AG09319 (cell line): ENCODE measurements at regions not wholly inside any gene's neighbourhood (a gene's known extent, or its start where the extent isn't known, plus 50 kb on each side); places are given as distances from the start of the nearest gene placed in this dataset.
"Not testable (repeated sequence)": the region's sequence is repeated elsewhere in the genome, so short reads cannot be mapped to it uniquely, and the experiment has no call there.

Experiments
- DNase-seq: peaks from one replicate; pipeline ENCODE4 v3.0.0-alpha.2; 2010; ENCODE audit warnings: low read depth; ENCODE audit errors: extremely low read depth
- TF ChIP-seq, protein P1 (sequence below): IDR thresholded peaks from 2 replicates; pipeline ENCODE4 v1.5.1; 2011; ENCODE audit warnings: low read depth, mild to moderate bottlenecking, inconsistent platforms, low read length, moderate library complexity

- DNase-seq: no peak
- TF ChIP-seq, protein P1, sequence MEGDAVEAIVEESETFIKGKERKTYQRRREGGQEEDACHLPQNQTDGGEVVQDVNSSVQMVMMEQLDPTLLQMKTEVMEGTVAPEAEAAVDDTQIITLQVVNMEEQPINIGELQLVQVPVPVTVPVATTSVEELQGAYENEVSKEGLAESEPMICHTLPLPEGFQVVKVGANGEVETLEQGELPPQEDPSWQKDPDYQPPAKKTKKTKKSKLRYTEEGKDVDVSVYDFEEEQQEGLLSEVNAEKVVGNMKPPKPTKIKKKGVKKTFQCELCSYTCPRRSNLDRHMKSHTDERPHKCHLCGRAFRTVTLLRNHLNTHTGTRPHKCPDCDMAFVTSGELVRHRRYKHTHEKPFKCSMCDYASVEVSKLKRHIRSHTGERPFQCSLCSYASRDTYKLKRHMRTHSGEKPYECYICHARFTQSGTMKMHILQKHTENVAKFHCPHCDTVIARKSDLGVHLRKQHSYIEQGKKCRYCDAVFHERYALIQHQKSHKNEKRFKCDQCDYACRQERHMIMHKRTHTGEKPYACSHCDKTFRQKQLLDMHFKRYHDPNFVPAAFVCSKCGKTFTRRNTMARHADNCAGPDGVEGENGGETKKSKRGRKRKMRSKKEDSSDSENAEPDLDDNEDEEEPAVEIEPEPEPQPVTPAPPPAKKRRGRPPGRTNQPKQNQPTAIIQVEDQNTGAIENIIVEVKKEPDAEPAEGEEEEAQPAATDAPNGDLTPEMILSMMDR: no peak
These were observed 197.6 kb upstream of the FOXK1 start for GRCh38 chr7:4484545-4484944.

GRCh38 chr7:4486907-4487306 is 195.2 kb upstream of the FOXK1 start:
- TF ChIP-seq, protein P1: no peak

DNA sequence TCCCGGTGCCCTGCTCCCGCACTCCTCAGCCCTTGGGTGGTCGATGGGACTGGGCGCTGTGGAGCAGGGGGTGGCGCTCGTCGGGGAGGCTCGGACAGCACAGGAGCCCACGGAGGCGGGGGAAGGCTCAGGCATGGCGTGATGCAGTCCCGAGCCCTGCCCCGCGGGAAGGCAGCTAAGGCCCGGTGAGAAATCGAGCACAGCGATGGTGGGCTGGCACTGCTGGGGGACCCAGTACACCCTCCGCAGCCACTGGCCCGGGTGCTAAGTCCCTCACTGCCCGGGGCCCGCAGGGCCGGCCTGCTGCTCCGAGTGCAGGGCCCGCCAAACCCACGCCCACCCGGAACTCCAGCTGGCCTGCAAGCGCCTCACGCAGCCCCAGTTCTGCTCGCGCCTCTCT is 185.2 kb upstream of the FOXK1 start:
- DNase-seq: not testable (repeated sequence)

More at GRCh38 chr7:4486907-4487306, 195.2 kb upstream of the FOXK1 start:
- no peak for DNase-seq

GRCh38 chr7:4500812-4501211 is 181.3 kb upstream of the FOXK1 start:
- TF ChIP-seq, protein P1: no peak
- DNase-seq: no peak

GRCh38 chr7:4507886-4508285 is 174.2 kb upstream of the FOXK1 start:
- DNase-seq: not testable (repeated sequence)

- TF ChIP-seq, protein P1: no peak
- DNase-seq: no peak
These were observed 168.6 kb upstream of the FOXK1 start for GRCh38 chr7:4513450-4513849.

DNA sequence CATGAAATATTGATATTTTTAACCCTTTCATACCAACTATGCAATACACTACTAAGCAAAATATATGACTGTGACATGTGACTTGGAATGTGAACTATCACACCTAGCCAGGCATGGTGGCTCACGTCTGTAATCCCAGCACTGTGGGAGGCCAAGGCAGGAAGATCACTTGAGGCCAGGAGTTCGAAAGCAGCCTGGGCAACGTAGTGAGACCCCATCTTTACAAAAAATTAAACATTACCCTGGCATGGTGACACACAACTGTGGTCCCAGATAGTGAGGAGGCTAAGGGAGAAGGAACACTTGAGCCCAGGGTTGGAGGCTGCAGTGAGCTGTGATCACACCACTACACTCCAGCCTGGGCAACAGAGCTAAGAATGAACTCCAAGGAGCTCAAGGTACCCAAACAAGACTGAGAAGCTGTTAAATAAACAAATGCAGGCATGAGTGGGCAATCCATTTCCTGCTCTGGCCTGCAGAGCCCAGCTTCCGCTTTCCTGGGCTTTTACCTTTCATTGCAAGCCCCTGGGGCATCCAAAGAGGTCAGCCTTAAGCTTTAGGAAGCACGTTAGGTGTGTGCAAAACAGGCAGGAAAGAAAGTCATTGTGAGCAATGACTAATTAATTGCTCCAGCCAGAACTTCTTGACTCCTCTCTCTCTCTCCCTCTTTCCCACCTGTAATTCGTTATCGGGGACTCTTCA is 162.1 kb upstream of the FOXK1 start:
- TF ChIP-seq, protein P1: no peak
- no peak for DNase-seq

- DNase-seq: no peak
- TF ChIP-seq, protein P1: no peak
These were observed 158.9 kb upstream of the FOXK1 start for GRCh38 chr7:4523219-4523618.
